ENCODE measurements at regions not wholly inside any gene's neighbourhood (a gene's known extent, or its start where the extent isn't known, plus 50 kb on each side); places are given as distances from the start of the nearest gene placed in this dataset.
"Not testable (repeated sequence)": the region's sequence is repeated elsewhere in the genome, so short reads cannot be mapped to it uniquely, and the experiment has no call there.

- H3K79me2 ChIP-seq (ENCODE audit: insufficient read depth); DNase-seq; in situ Hi-C loops (cut with MboI); H3K36me3 ChIP-seq (ENCODE audit: low read depth); H3K9me2 ChIP-seq (ENCODE audit: insufficient read depth); H3K4me3 ChIP-seq; H3K4me1 ChIP-seq (ENCODE audit: insufficient read depth); H3K27ac ChIP-seq; H3K27me3 ChIP-seq (replicated peaks; ENCODE audit: insufficient read depth); H3K9ac ChIP-seq; H4K20me1 ChIP-seq (ENCODE audit: insufficient read depth); H3F3A ChIP-seq (ENCODE audit: insufficient read depth); H3K4me2 ChIP-seq (ENCODE audit: unreplicated experiment); H3K9me3 ChIP-seq (ENCODE audit: low read depth); H2AFZ ChIP-seq: not testable (repeated sequence)
- WGBS, 2 experiments (ENCODE audit: low coverage in 1 of 2, low lambda C conversion rate in 2 of 2, missing lambda C conversion rate in 2 of 2): 44 to 48% methylated on average over 14 to 15 of the region's 15 CpGs
Observed at GRCh38 chr4:67412153-67412712, 133.1 kb downstream of the CENPC start.

DNA sequence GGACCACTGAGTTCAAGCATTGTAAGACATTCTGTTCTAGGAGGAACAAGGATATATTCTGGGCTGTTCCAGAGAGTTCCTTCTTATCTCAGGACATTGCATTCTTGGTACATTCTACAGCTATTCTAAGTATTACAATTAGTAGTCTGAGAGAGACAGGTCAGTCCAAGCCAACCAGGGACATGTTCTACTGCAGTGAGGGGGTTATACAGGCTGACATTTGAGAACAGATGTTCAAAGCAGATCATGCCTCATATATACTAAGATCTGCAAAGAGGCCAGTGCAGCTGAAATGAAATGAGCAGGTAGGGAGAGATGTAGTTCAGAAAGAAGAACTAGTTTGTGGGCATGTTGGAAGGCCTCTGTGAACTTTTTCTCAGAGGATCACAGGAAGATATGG is 142.0 kb downstream of the CENPC start:
- in situ Hi-C loops (cut with MboI): no loop called here
- Histone ChIP-seq H3K4me3 (no peak overlapping the region), H3K9ac (no peak overlapping the region), H3K9me3 (ENCODE audit: low read depth) (no peaks in the 10 kb centered on the region), H3K27me3 (replicated peaks; ENCODE audit: insufficient read depth) (no peaks in the 10 kb centered on the region), H3K36me3 (ENCODE audit: low read depth) (no peaks in the 10 kb centered on the region), H2AFZ (no peak overlapping the region), H3K9me2 (ENCODE audit: insufficient read depth) (no peaks in the 10 kb centered on the region), H3K79me2 (ENCODE audit: insufficient read depth) (no peaks in the 10 kb centered on the region), H3F3A (ENCODE audit: insufficient read depth) (no peaks in the 10 kb centered on the region), H3K4me1 (ENCODE audit: insufficient read depth) (no peaks in the 10 kb centered on the region), H4K20me1 (ENCODE audit: insufficient read depth) (no peaks in the 10 kb centered on the region), H3K4me2 (ENCODE audit: unreplicated experiment) (no peak overlapping the region), H3K27ac (no peak overlapping the region)
- no peak for DNase-seq
- TF ChIP-seq EZH2 (IDR thresholded peaks at IDR 0.05; ENCODE audit: insufficient read depth, poor library complexity, severe bottlenecking) (no peak), EZH2phosphoT487 (IDR thresholded peaks at IDR 0.05; ENCODE audit: insufficient read depth, low read depth) (no peak)

DNA sequence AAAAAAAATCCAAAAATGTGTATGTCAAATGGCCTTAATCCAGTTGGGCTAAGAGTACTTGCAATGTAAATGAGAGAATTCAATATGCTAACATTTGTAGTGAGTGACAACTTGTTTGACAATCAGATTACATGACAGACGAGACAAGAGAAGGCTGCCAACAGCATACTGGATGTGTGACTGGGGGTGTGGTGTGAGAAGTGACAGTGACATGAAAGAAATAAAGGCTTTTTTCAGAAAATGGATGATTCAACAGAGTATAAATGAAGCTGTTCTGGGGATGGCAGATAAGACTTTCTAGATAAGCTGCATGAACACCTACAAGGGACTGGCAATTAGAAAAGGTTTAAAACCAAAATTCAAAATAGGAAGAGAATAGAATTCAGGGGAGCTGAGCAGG is 143.4 kb downstream of the CENPC start:
- Histone ChIP-seq H3K4me2 (ENCODE audit: unreplicated experiment) (no peak overlapping the region), H3K9me2 (ENCODE audit: insufficient read depth) (no peaks in the 10 kb centered on the region), H3K9ac (no peak overlapping the region), H3K4me1 (ENCODE audit: insufficient read depth) (no peaks in the 10 kb centered on the region), H3K27ac (no peak overlapping the region), H3K9me3 (ENCODE audit: low read depth) (no peaks in the 10 kb centered on the region), H3K36me3 (ENCODE audit: low read depth) (no peaks in the 10 kb centered on the region), H4K20me1 (ENCODE audit: insufficient read depth) (no peaks in the 10 kb centered on the region), H2AFZ (no peak overlapping the region), H3F3A (ENCODE audit: insufficient read depth) (no peaks in the 10 kb centered on the region), H3K4me3 (no peak overlapping the region), H3K79me2 (ENCODE audit: insufficient read depth) (no peaks in the 10 kb centered on the region), H3K27me3 (replicated peaks; ENCODE audit: insufficient read depth) (0 out of 2 replicates have a peak, but pooled peaks cover 2% of the 10 kb centered on the region)
- DNase-seq: no peak
- WGBS, 2 experiments (ENCODE audit: low coverage in 1 of 2, low lambda C conversion rate in 2 of 2, missing lambda C conversion rate in 2 of 2): 0% methylated on average over 1 of the region's 1 CpG
- in situ Hi-C loops (cut with MboI): no loop called here
- TF ChIP-seq EZH2 (IDR thresholded peaks at IDR 0.05; ENCODE audit: insufficient read depth, poor library complexity, severe bottlenecking) (no peak), EZH2phosphoT487 (IDR thresholded peaks at IDR 0.05; ENCODE audit: insufficient read depth, low read depth) (no peak)

DNA sequence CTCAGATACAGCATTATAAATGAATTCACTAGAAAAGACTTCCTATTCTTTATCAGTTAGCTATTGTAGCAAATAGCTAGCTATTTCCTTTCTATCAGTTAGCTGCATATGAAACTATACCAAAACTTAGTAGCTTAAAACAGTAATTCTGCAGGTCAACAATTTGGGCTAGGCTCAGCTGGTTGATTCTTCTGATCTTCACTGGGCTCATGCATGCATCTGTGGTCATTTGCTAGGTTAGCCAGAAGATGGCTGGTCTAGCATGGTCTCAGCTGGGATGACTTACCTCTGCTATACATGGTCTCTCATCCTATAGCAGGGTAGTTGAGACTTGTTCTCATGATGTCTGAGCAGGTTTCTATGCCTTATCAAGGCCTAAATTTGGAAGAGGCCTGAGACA is 147.4 kb downstream of the CENPC start:
- Histone ChIP-seq H3K9me3 (ENCODE audit: low read depth) (no peaks in the 10 kb centered on the region), H3K27ac (no peak overlapping the region), H2AFZ (no peak overlapping the region), H3K79me2 (ENCODE audit: insufficient read depth) (no peaks in the 10 kb centered on the region), H3K4me1 (ENCODE audit: insufficient read depth) (no peaks in the 10 kb centered on the region), H3K4me3 (no peak overlapping the region), H3K36me3 (ENCODE audit: low read depth) (no peaks in the 10 kb centered on the region), H4K20me1 (ENCODE audit: insufficient read depth) (no peaks in the 10 kb centered on the region), H3F3A (ENCODE audit: insufficient read depth) (no peaks in the 10 kb centered on the region), H3K27me3 (replicated peaks; ENCODE audit: insufficient read depth) (peaks cover 9% of the 10 kb centered on the region; the same call in 1 of the 2 replicates), H3K9ac (no peak overlapping the region), H3K9me2 (ENCODE audit: insufficient read depth) (no peaks in the 10 kb centered on the region), H3K4me2 (ENCODE audit: unreplicated experiment) (no peak overlapping the region)
- in situ Hi-C loops (cut with MboI): no loop called here
- no peak for TF ChIP-seq EZH2phosphoT487 (IDR thresholded peaks at IDR 0.05; ENCODE audit: insufficient read depth, low read depth)
- no peak for TF ChIP-seq EZH2 (IDR thresholded peaks at IDR 0.05; ENCODE audit: insufficient read depth, poor library complexity, severe bottlenecking)
- no peak for DNase-seq

DNA sequence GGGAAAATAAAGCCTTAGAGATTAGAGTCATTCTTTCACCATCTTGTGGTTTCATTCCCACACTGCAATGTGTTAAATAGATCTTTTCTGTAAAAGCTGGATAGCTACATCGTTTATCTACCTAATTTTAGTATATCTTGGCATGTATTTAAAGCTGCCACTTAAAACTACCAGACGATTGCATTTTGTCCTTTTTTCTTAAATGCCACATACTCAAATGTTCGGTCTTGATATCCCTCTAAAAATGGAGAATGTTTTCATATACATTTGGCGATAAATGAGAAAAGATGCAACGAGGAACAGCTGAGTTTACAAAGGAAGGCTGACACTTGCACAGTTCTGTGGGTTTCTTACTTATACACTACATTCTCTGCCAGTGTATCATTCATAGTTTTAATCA is 148.3 kb downstream of the CENPC start:
- no peak overlapping the region for H3K9ac ChIP-seq
- 3 to 7% methylated on average over 5 of the region's 5 CpGs for WGBS, 2 experiments (ENCODE audit: low coverage in 1 of 2, low lambda C conversion rate in 2 of 2, missing lambda C conversion rate in 2 of 2)
- H3K79me2 ChIP-seq (ENCODE audit: insufficient read depth): no peaks in the 10 kb centered on the region

More for the DNA sequence above, 148.3 kb downstream of the CENPC start:
- in situ Hi-C loops (cut with MboI): no loop called here
- Histone ChIP-seq H3F3A (ENCODE audit: insufficient read depth) (no peaks in the 10 kb centered on the region), H3K4me3 (no peak overlapping the region), H4K20me1 (ENCODE audit: insufficient read depth) (no peaks in the 10 kb centered on the region), H3K9me2 (ENCODE audit: insufficient read depth) (no peaks in the 10 kb centered on the region), H3K36me3 (ENCODE audit: low read depth) (no peaks in the 10 kb centered on the region), H3K4me2 (ENCODE audit: unreplicated experiment) (no peak overlapping the region), H3K27me3 (replicated peaks; ENCODE audit: insufficient read depth) (peaks cover 15% of the 10 kb centered on the region; the same call in 1 of the 2 replicates), H3K9me3 (ENCODE audit: low read depth) (no peaks in the 10 kb centered on the region), H3K4me1 (ENCODE audit: insufficient read depth) (no peaks in the 10 kb centered on the region), H2AFZ (no peak overlapping the region), H3K27ac (no peak overlapping the region)
- DNase-seq: no peak
- no peak for TF ChIP-seq EZH2phosphoT487 (IDR thresholded peaks at IDR 0.05; ENCODE audit: insufficient read depth, low read depth)
- TF ChIP-seq EZH2 (IDR thresholded peaks at IDR 0.05; ENCODE audit: insufficient read depth, poor library complexity, severe bottlenecking): no peak

Measured in GM23248 (cell line).